Keratinocyte (primary cell): ENCODE measurements at regions not wholly inside any gene's neighbourhood (a gene's known extent, or its start where the extent isn't known, plus 50 kb on each side); places are given as distances from the start of the nearest gene placed in this dataset.

Experiments used
- DNase-seq: peaks from one replicate; pipeline ENCODE4 v3.0.0-alpha.2; 2011; ENCODE audit warnings: low read depth, missing footprints, low spot score
- FAIRE-seq: peaks from 2 replicates; lab custom pipeline; 2011; peaks lifted over from hg19 to GRCh38; lab: Jason Lieb, UNC
- H2AFZ ChIP-seq: 2 replicates; pipeline ENCODE4 v1.6.0; 2012; ENCODE audit warnings: low read length, control low read depth, inconsistent platforms; ENCODE audit not compliant: control insufficient read depth
- H3K27ac ChIP-seq: 2 replicates; pipeline ENCODE4 v1.5.1; 2011; ENCODE audit warnings: low read length; ENCODE audit not compliant: control insufficient read depth, insufficient read depth
- H3K27me3 ChIP-seq: 3 replicates; pipeline ENCODE4 v1.6.0; 2011; ENCODE audit warnings: low read length; ENCODE audit not compliant: control insufficient read depth, insufficient read depth; ENCODE audit errors: extremely low read depth
- H3K36me3 ChIP-seq, 2 experiments: 2 replicates in 1 of 2; 3 replicates in 1 of 2; pipeline ENCODE4 v1.5.1; 2011; ENCODE audit warnings: low read length in 2 of 2, mild to moderate bottlenecking in 1 of 2; ENCODE audit not compliant: control insufficient read depth in 2 of 2, insufficient read depth in 2 of 2; ENCODE audit errors: extremely low read depth in 1 of 2
- H3K4me1 ChIP-seq: 3 replicates; pipeline ENCODE4 v1.5.1; 2011; ENCODE audit warnings: low read length; ENCODE audit not compliant: control insufficient read depth, insufficient read depth; ENCODE audit errors: extremely low read depth
- H3K4me2 ChIP-seq: 3 replicates; pipeline ENCODE4 v1.6.0; 2011; ENCODE audit warnings: low read depth, low read length; ENCODE audit not compliant: control insufficient read depth, insufficient read depth; ENCODE audit errors: extremely low read depth
- H3K4me3 ChIP-seq, 3 experiments: fragments of 200-600 bp in 1 of 3; sonication (generic) in 1 of 3; 2 replicates in 2 of 3; 3 replicates in 1 of 3; pipeline ENCODE4 v1.5.1; 2011 to 2016; ENCODE audit warnings: low read length in 3 of 3, mild to moderate bottlenecking in 3 of 3, control low read depth in 2 of 3, inconsistent platforms in 1 of 3, low read depth in 1 of 3, mixed read lengths in 1 of 3, mixed run types in 1 of 3, moderate library complexity in 1 of 3; ENCODE audit not compliant: control insufficient read depth in 2 of 3, insufficient read depth in 2 of 3; ENCODE audit errors: extremely low read depth in 1 of 3
- H3K79me2 ChIP-seq: 2 replicates; pipeline ENCODE4 v1.6.0; 2012; ENCODE audit warnings: low read length; ENCODE audit not compliant: control insufficient read depth, insufficient read depth
- H3K9ac ChIP-seq: 3 replicates; pipeline ENCODE4 v1.6.0; 2011; ENCODE audit warnings: low read length; ENCODE audit not compliant: control insufficient read depth, insufficient read depth; ENCODE audit errors: extremely low read depth
- H3K9me1 ChIP-seq: 3 replicates; pipeline ENCODE4 v1.6.0; 2011; ENCODE audit warnings: low read length; ENCODE audit not compliant: control insufficient read depth, insufficient read depth; ENCODE audit errors: extremely low read depth
- H3K9me3 ChIP-seq: 2 replicates; pipeline ENCODE4 v1.5.1; 2012; ENCODE audit warnings: low read depth, low read length; ENCODE audit not compliant: control insufficient read depth
- H4K20me1 ChIP-seq: 3 replicates; pipeline ENCODE4 v1.6.0; 2011; ENCODE audit warnings: low read length; ENCODE audit not compliant: control insufficient read depth, insufficient read depth; ENCODE audit errors: extremely low read depth
- EZH2 ChIP-seq: IDR thresholded peaks from one replicate; pipeline ENCODE4 v1.6.1; 2012; ENCODE audit warnings: inconsistent platforms, mild to moderate bottlenecking, low read length, moderate library complexity
- dilution Hi-C: fragments of 300-500 bp; cut with MboI; formaldehyde crosslinking; loops from one replicate; pipeline ENCODE4 v1.7.0; 2020; ENCODE audit warnings: low sequenced_read_pairs; ENCODE audit not compliant: extremely low pct_ligation_motif_present
- TF ChIP-seq, protein P1 (sequence below), 3 experiments: IDR thresholded peaks in 1 of 3; conservative IDR thresholded peaks in 1 of 3; optimal IDR thresholded peaks in 1 of 3; 2 replicates in 2 of 3; 3 replicates in 1 of 3; pipeline versions ENCODE3 to v1.5.1; 2011; ENCODE audit warnings: low read length in 3 of 3, mild to moderate bottlenecking in 3 of 3, moderate library complexity in 2 of 3, control low read depth in 1 of 3, inconsistent platforms in 1 of 3; ENCODE audit not compliant: insufficient read depth in 2 of 3; ENCODE audit errors: extremely low read depth in 1 of 3

- H3K79me2 ChIP-seq: no peaks in the 10 kb centered on the region
- peaks cover 3% of the 10 kb centered on the region for H3K27me3 ChIP-seq
- dilution Hi-C loops: no loop called here
- FAIRE-seq (no peak), DNase-seq (no peak)
- no peak overlapping the region for H3K4me2 ChIP-seq
- H3K4me1 ChIP-seq: no peaks in the 10 kb centered on the region
- no peak overlapping the region for H2AFZ ChIP-seq
- H3K9me3 ChIP-seq: no peaks in the 10 kb centered on the region
- H3K4me3 ChIP-seq: no peak overlapping the region
- H3K36me3 ChIP-seq: no peaks in the 10 kb centered on the region
- H3K27ac ChIP-seq: no peak overlapping the region
- no peaks in the 10 kb centered on the region for H4K20me1 ChIP-seq
- no peaks in the 10 kb centered on the region for H3K9me1 ChIP-seq
- no peak overlapping the region for H3K9ac ChIP-seq
- TF ChIP-seq, protein P1, sequence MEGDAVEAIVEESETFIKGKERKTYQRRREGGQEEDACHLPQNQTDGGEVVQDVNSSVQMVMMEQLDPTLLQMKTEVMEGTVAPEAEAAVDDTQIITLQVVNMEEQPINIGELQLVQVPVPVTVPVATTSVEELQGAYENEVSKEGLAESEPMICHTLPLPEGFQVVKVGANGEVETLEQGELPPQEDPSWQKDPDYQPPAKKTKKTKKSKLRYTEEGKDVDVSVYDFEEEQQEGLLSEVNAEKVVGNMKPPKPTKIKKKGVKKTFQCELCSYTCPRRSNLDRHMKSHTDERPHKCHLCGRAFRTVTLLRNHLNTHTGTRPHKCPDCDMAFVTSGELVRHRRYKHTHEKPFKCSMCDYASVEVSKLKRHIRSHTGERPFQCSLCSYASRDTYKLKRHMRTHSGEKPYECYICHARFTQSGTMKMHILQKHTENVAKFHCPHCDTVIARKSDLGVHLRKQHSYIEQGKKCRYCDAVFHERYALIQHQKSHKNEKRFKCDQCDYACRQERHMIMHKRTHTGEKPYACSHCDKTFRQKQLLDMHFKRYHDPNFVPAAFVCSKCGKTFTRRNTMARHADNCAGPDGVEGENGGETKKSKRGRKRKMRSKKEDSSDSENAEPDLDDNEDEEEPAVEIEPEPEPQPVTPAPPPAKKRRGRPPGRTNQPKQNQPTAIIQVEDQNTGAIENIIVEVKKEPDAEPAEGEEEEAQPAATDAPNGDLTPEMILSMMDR (optimal IDR thresholded peaks at IDR 0.05 in 1 of 3, IDR thresholded peaks at IDR 0.05 in 1 of 3, conservative IDR thresholded peaks at IDR 0.05 in 1 of 3; ENCODE audit: extremely low read depth in 1 of 3, insufficient read depth in 2 of 3, low read length in 3 of 3): no peak
- no peak for TF ChIP-seq EZH2
These were observed 193.7 kb upstream of the CDH13 start for GRCh38 chr16:82433042-82433441.

DNA sequence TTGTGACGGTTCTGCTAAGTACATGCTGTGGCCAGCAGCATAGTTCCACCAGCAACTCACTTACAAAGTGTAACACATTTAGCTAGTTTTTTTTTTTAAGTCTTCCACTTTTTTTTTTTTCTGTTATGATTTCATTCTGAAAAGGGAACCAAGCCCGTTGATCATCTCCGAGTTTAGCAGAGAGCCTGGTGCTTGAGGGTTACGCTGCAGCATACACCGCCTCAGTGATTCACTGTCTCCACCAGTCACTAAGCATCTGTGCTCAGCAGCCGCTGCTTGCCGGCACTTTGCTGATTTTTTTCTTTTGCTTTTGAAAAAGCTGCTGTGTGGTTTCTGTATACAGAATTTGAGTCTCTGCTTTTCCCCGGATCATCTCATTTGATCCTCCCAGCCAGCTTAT, 194.5 kb upstream of the CDH13 start:
- no peak for TF ChIP-seq EZH2
- TF ChIP-seq, protein P1 (optimal IDR thresholded peaks at IDR 0.05 in 1 of 3, IDR thresholded peaks at IDR 0.05 in 1 of 3, conservative IDR thresholded peaks at IDR 0.05 in 1 of 3; ENCODE audit: extremely low read depth in 1 of 3, insufficient read depth in 2 of 3, low read length in 3 of 3): no peak
- H3K36me3 ChIP-seq: no peaks in the 10 kb centered on the region
- no peaks in the 10 kb centered on the region for H3K79me2 ChIP-seq
- DNase-seq (no peak), FAIRE-seq (no peak)
- H3K9me1 ChIP-seq: no peaks in the 10 kb centered on the region
- H3K9me3 ChIP-seq: no peaks in the 10 kb centered on the region
- no peaks in the 10 kb centered on the region for H4K20me1 ChIP-seq
- no peak overlapping the region for H3K27ac ChIP-seq
- peaks cover 4% of the 10 kb centered on the region for H3K27me3 ChIP-seq
- H3K4me2 ChIP-seq: no peak overlapping the region
- no peak overlapping the region for H3K4me3 ChIP-seq
- dilution Hi-C loops: no loop called here
- no peaks in the 10 kb centered on the region for H3K4me1 ChIP-seq
- no peak overlapping the region for H2AFZ ChIP-seq
- H3K9ac ChIP-seq: no peak overlapping the region
